ENCODE measurements at regions not wholly inside any gene's neighbourhood (a gene's known extent, or its start where the extent isn't known, plus 50 kb on each side); places are given as distances from the start of the nearest gene placed in this dataset.

GRCh38 chr20:61105395-61105794 is 146.7 kb upstream of the CDH4 start:
- intact Hi-C loops (cut with DNase I): no loop called here
- DNase-seq: peak in 1 of 10 donors; percentile 20

GRCh38 chr20:61106438-61106837 is 145.6 kb upstream of the CDH4 start:
- intact Hi-C loops (cut with DNase I): no loop called here
- peak in 1 of 10 donors; percentile 26 for DNase-seq

GRCh38 chr20:61109221-61109805 is 142.7 kb upstream of the CDH4 start:
- intact Hi-C loops (cut with DNase I): no loop called here
- peak in 1 of 10 donors; percentile 39 for DNase-seq

- intact Hi-C loops (cut with DNase I): no loop called here
- DNase-seq: peak in 1 of 10 donors; percentile 19
Measured at GRCh38 chr20:61112515-61112914, 139.5 kb upstream of the CDH4 start.

GRCh38 chr20:61113731-61114130 is 138.3 kb upstream of the CDH4 start:
- DNase-seq: peak in 2 of 10 donors; percentile 50 to 62

GRCh38 chr20:61114493-61115175 is 137.4 kb upstream of the CDH4 start:
- intact Hi-C loops (cut with DNase I): loop anchor here (5.0 kb wide), 1 partner anchor 902 kb away; no protein-coding TSS in a partner anchor
- DNase-seq: peak in 2 of 10 donors; percentile 54 to 63

More at GRCh38 chr20:61113731-61114130, 138.3 kb upstream of the CDH4 start:
- intact Hi-C loops (cut with DNase I): no loop called here

GRCh38 chr20:61115364-61116065 is 136.5 kb upstream of the CDH4 start:
- intact Hi-C loops (cut with DNase I): loop anchor here (5.0 kb wide), 1 partner anchor 903 kb away; no protein-coding TSS in a partner anchor
- peak in 2 of 10 donors; percentile 25 to 47 for DNase-seq

- intact Hi-C loops (cut with DNase I): loop anchor here (5.0 kb wide), 1 partner anchor 905 kb away; no protein-coding TSS in a partner anchor
- peak in 2 of 10 donors; percentile 42 to 47 for DNase-seq
Measured at GRCh38 chr20:61117725-61118124, 134.3 kb upstream of the CDH4 start.

- intact Hi-C loops (cut with DNase I): loop anchor here (5.0 kb wide), 1 partner anchor 906 kb away; no protein-coding TSS in a partner anchor
- peak in 2 of 10 donors; percentile 68 to 75 for DNase-seq
Measured at GRCh38 chr20:61118429-61119224, 133.4 kb upstream of the CDH4 start.

- intact Hi-C loops (cut with DNase I): loop anchor here (5.0 kb wide), 1 partner anchor 907 kb away; no protein-coding TSS in a partner anchor
- DNase-seq: no peak
Measured at GRCh38 chr20:61119273-61119672, 132.8 kb upstream of the CDH4 start.

GRCh38 chr20:61119794-61120410 is 132.2 kb upstream of the CDH4 start:
- intact Hi-C loops (cut with DNase I): loop anchor here (5.0 kb wide), 1 partner anchor 908 kb away; no protein-coding TSS in a partner anchor
- DNase-seq: no peak

GRCh38 chr20:61120595-61121515 is 131.2 kb upstream of the CDH4 start:
- intact Hi-C loops (cut with DNase I): no loop called here
- DNase-seq: peak in 6 of 10 donors; percentile 15 to 82 (median 54)

GRCh38 chr20:61121661-61122060 is 130.4 kb upstream of the CDH4 start:
- intact Hi-C loops (cut with DNase I): no loop called here
- DNase-seq: peak in 1 of 10 donors; percentile 40

- peak in 3 of 10 donors; percentile 49 to 76 (median 54) for DNase-seq
- intact Hi-C loops (cut with DNase I): no loop called here
Measured at GRCh38 chr20:61123286-61123685, 128.8 kb upstream of the CDH4 start.

GRCh38 chr20:61123751-61124368 is 128.2 kb upstream of the CDH4 start:
- intact Hi-C loops (cut with DNase I): no loop called here
- DNase-seq: peak in 3 of 10 donors; percentile 57 to 77 (median 65)

GRCh38 chr20:61125076-61125475 is 127.0 kb upstream of the CDH4 start:
- DNase-seq: peak in 2 of 10 donors; percentile 33 to 83
- intact Hi-C loops (cut with DNase I): no loop called here

- DNase-seq: peak in 2 of 10 donors; percentile 41 to 63
- intact Hi-C loops (cut with DNase I): no loop called here
Measured at GRCh38 chr20:61125546-61126180, 126.4 kb upstream of the CDH4 start.

Data from posterior cingulate gyrus (tissue), 11 donors.